ENCODE measurements at regions not wholly inside any gene's neighbourhood (a gene's known extent, or its start where the extent isn't known, plus 50 kb on each side); places are given as distances from the start of the nearest gene placed in this dataset.

- CTCF ChIA-PET (ENCODE audit: low intra/inter-chr PET ratio, low total read pairs): no interaction called here
- in situ Hi-C loops (cut with HindIII; ENCODE audit: extremely low pct_ligation_motif_present, low pct_unique_long_range_greater_than_20kb): no loop called here
- intact Hi-C loops (cut with micrococcal nuclease; ENCODE audit: unreplicated experiment): no loop called here
Observed at GRCh38 chr18:78123926-78124797, 855.5 kb upstream of the SALL3 start.

More at GRCh38 chr18:78123926-78124797, 855.5 kb upstream of the SALL3 start:
- H3K36me3 ChIP-seq (replicated peaks in 1 of 2; ENCODE audit: control insufficient read depth in 1 of 2, insufficient read depth in 2 of 2, low read length in 2 of 2): no peaks in the 10 kb centered on the region
- DNase-seq (ENCODE audit: low spot score): no peak
- no peak overlapping the region for H3K27ac ChIP-seq (ENCODE audit: extremely low read length, insufficient read depth, low read length)
- 46% methylated on average over 23 of the region's 34 CpGs for WGBS (ENCODE audit: low lambda C conversion rate)
- POLR2A ChIA-PET: no interaction called here
- no peak for ATAC-seq
- no peaks in the 10 kb centered on the region for H3K4me1 ChIP-seq (ENCODE audit: insufficient read depth, low read length)
- H3K27me3 ChIP-seq (ENCODE audit: control insufficient read depth in 1 of 2, insufficient read depth in 2 of 2, low read length in 2 of 2): peaks cover 1 to 21% of the 10 kb centered on the region in 2 experiments; a peak in 3 of 5 replicates
- TF ChIP-seq ZNF800 (CRISPR knock-in tag; IDR thresholded peaks at IDR 0.05): no peak
- no peak for TF ChIP-seq ZBTB4 (CRISPR knock-in tag; IDR thresholded peaks at IDR 0.05; ENCODE audit: borderline replicate concordance)
- TF ChIP-seq ZNF770 (CRISPR knock-in tag; IDR thresholded peaks at IDR 0.05): no peak
- TF ChIP-seq, protein P1, sequence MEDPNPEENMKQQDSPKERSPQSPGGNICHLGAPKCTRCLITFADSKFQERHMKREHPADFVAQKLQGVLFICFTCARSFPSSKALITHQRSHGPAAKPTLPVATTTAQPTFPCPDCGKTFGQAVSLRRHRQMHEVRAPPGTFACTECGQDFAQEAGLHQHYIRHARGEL (CRISPR knock-in tag; IDR thresholded peaks at IDR 0.05): no peak
- BruUV-seq (replicated peaks): no TSS peak
- no peaks in the 10 kb centered on the region for H4K20me1 ChIP-seq (ENCODE audit: insufficient read depth, low read length)
- no peaks in the 10 kb centered on the region for H3K79me2 ChIP-seq (ENCODE audit: insufficient read depth, low read length)
- H3K4me2 ChIP-seq (ENCODE audit: low read depth, low read length): no peak overlapping the region
- H3K9ac ChIP-seq (ENCODE audit: insufficient read depth, low read depth, low read length): no peak overlapping the region
- no peak overlapping the region for H2AFZ ChIP-seq (ENCODE audit: low read length)
- H3K4me3 ChIP-seq (replicated peaks in 1 of 3; ENCODE audit: insufficient read depth in 1 of 3, low read depth in 2 of 3, low read length in 3 of 3): no peak overlapping the region
- H3K9me3 ChIP-seq (ENCODE audit: low read length): no peaks in the 10 kb centered on the region; the same call in 1 of the 2 replicates
- FAIRE-seq: no peak

Data from HepG2 (cell line).